NCI-H1694 (cell line): ENCODE measurements at regions not wholly inside any gene's neighbourhood (a gene's known extent, or its start where the extent isn't known, plus 50 kb on each side); places are given as distances from the start of the nearest gene placed in this dataset.
"Not testable (repeated sequence)": the region's sequence is repeated elsewhere in the genome, so short reads cannot be mapped to it uniquely, and the experiment has no call there.

ENCODE experiments used
- DNase-seq: peaks from one replicate; lab custom pipeline; 2025; lab: John Stamatoyannopoulos, UW

DNA sequence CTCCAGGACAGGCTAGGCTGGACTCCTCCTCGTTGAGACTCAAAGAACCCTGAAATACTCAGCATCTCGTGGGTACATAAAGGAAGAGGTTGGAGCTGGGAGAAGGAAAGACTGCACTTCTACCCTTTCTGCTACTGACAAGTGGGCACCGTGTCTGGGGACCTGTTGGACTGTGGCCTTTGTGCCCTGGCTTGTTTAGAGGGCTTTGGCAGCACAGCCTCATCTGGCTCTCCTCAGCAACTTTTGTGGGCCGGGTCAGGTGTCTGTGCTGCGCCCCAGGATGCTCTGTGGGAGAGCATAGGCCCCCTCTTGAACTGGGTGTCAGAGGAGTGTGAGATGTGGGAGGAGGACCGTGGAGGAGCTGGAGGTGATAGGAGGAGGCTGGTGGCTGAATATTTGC is 142.4 kb downstream of the FCRL5 start:
- no peak for DNase-seq

DNA sequence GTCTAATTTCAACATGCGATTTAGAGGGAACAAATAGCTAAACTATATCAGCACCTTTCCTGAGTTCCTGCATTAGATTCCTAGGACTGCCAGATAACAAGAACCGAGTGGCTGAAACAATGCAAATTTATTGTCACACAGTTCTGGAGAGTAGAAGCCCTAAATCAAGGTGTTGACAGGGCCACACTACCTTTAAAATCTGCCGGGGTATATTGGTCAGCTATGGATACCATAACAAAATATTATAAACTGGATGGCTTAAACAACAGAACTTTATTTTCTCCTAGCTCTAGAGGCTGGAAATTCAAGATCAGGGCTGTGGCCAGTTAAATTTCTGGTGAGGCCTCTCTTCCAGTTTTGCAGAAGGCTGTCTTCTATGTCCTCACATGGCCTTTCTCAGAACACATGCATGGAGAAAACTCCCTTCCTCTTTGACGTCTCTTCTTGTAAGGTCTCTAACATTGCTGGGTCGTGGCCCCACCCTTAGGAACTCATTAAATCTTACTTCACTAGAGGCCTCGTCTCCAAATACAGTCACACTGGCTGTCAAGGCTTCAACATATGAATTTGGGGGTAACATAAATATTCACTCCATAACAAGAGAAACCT is 144.3 kb downstream of the FCRL5 start:
- DNase-seq, result no peak

DNA sequence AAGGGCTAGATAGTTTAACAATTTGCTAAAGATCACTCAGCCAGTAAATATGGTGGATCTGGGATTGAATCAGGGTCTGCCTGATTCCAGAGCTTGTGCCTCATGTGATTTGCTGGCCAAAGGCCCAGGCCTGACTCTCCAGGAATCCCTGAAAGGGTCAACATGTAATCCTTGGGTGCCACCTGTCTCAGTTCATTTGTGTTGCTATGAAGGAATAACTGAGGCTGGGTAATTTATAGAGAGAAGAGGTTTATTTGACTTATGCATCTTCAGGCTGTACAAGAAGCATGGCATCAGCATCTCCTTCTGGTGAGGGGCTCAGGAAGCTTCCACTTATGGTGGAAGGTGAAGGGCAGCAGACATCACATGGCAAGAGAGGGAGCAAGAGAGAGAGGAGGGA is 144.9 kb downstream of the FCRL5 start:
- DNase-seq, result no peak

DNA sequence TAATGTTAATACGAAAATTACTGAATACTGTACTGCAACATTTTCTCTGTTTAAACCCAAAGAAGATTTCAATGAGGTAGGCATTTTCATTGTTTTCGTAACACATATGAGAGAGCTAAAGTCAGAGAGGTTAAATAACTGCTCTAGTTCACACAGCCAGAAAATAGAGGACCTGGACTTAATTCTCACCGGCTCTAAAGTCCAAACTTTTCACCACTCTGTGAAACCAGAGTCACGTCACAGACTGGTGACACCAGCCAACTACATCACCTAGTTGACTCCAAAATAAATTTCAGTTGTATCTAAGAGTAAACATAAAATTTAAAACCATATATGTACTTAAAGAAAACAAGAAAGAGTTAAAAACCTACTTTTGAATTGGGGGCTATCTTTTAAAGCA is 146.7 kb downstream of the FCRL5 start:
- no peak for DNase-seq

DNA sequence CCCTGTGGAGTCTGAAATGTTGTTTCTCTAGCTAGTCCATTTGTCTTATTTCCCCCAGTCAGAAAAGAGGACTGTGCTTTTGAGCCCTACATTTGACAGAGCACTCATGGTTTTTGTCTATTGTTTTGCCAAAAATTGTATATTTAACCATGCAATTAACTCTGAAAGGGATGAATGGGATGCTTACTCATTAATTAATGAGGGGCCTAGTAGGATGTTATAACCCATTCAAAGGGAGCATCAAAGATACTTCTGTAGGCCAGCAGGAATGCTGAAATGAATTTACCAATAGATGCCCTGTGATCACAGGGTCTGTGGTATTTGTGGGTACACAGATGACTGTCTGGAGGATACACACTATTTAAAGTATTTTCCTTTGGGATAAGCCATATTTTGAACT is 147.7 kb downstream of the FCRL5 start:
- no peak for DNase-seq

DNA sequence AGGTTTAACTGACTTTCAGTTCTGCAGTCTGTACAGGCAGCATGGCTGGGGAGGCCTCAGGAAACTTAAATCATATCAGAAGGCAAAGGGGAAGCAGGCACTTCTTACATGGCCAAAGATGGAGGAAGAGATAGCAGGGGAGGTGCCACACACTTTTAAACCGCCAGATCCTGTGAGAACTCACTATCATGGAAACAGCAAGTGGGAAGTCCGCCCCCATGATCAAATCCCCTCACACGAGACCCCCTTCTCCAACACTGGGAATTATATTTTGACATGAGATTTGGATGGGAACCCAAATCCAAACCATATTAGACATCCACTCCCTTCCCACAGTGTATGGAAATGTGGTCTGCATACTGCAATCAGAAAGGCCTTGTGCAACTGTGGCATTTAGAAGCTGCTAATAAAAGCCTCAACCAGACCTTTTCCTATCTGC is 148.2 kb downstream of the FCRL5 start:
- DNase-seq, result no peak

DNA sequence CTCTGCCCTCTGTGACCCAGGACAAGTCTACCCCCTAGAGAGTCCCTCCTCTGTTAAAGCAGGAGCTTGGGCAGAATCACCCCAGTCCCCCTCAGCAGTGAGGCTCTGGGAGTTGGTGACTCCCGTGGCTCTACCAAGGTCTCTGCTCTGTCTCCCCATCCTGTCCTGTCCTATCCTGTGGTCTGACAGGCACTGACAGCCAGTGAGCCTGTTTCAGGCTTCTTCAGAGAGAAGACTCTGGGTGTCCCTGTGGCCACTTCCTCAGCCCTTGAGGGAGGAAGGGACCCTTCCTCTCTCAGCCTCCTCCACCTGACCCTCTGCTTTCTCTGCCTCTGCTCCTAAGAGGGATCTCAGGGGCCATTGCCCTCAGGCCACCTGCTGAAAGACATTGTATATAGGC is 148.7 kb downstream of the FCRL5 start:
- no peak for DNase-seq

DNA sequence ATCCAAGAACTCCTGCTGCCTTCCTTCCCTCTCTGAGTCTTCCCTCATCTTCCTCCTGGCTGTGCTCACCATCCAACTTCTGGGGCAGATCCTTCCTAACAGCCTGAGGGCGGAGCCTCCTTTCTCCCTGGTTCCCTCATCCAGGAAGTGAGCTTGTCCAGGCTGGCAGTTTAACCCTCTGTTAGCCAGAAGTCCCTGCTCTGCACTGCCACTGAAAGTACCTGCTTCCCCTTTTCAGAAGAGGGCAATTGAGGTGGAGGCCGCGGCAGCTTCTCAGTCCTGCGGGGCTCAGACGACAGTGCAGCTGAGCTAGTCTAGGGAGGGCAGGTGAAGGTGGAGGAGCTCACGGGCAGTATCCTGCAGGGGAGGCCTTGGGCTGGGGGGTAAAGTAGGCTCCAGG is 149.1 kb downstream of the FCRL5 start:
- DNase-seq, result no peak

DNA sequence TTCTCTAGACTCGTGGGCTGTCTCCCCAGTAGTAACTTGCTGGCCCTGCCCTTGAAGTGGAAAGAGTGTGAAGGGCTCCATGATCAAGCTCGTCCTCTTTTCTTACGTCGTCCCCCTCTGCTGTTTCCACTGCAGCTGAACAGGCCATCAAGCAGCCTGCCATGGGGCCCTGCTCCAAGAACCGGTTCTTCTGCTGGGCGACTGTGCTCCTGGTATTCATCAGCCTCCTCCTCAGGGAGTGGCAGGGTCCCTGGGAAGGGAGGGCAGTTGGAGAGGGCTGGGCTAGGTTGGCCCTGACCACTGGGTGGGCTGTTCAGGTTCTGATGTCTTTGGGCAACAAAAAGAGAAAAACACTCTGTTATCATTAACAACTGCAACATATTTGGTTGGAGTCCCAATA is 151.5 kb downstream of the FCRL5 start:
- DNase-seq, result no peak

DNA sequence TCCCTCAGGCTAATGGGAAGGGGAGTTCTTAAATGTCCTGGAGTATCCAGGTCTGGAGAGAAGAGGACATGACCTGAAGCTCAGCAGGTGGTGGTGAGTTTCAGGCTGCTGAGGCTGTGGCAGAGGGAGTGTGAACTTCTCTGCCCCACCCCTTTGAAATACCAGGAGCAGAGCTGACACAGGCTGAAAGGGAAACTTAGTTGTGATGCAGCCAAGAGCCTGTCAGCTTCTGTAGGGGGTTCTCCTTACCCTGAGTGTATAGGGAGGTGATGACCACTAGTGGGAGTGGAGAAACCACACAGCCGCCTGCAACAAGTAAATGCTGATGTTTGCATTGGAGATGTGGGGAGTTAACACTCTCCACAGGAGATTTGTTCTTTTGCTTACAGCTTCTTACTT is 152.3 kb downstream of the FCRL5 start:
- no peak for DNase-seq

DNA sequence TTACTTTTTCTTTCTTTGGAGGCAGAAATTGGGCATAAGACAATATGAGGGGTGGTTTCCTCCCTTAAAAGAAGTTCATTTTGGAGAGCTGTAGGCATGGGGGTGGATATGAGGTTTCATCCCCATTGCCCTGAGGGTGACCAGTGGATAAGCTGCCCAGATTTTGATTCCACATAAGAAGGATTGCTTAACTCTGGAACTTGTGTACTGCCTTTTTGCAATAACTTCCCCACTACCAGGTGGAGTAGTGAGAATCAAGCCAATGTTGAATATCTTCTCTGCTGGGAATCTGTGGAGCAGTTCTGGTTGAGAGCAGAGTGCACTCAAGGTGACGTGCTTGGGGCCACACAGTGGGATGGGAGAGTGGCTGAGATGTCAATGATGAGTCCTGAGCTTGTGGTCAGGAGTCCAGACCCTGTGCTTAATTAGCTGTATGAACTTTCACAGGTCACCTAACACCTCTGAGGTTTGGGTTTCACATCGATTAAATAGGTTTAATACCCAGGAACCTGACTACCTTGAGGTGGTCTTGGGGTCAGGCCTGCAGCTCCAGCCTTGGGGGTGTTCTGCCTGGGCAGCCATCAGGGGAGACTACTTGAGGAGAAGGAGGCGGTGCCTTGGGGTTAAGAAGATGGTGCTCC is 152.9 kb downstream of the FCRL5 start:
- DNase-seq, result no peak

DNA sequence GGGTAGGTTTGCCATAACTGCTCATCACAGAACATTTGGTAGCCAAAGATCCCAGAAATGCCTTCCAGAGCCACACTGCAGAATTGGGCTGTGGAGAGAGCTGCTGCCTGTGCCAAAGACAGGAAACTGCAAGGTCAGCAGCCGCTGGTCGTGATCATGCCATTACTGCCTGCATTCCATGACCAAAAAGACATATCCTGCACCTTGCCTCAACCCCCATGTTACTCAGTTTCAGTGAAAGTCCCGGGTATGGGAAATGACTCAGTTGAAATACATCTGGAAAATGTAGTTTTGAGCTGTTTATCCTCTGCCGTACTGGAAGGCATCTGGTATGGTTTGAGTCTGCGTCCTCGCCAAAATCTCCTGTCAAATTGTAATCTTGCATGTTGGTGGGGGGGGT is 161.7 kb downstream of the FCRL5 start:
- no peak for DNase-seq

DNA sequence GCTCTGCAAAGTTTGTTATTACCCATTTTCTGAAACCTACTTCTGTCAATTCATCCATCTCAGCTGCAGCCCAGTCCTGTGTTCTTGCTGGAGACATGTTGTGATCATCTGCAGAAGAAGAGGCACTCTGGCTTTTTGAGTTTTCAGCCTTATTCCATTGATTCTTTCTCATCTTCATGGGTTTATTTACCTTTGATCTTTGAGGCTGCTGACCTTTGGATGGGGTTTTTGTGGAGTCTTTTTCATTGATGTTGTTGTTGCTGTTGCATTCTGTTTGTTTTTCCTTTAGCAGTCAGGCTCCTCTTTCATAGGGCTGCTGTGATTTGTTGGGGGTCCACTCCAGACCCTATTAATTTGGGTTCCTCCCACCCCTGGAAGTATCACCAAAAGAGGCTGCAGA is 164.3 kb downstream of the FCRL5 start:
- no peak for DNase-seq

DNA sequence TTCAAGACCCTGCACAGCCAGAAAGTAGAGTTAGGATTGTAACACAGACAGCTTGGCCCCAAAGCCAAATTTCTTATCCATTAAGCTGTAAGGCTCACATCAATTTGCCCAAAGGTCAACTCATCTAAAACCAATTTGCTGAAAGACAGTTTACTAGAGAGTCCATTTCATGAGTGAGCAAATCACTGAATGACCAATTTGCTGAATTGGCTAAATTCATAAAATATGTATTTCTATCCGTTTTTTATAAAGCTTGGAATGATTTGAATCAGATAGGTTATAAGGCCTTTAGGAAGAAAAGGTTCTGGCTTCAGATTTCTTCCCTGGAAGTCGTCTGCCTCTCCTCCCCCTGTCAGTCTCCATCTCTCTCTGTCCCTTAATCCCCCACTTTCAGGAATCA is 168.1 kb downstream of the FCRL5 start:
- DNase-seq, result no peak

DNA sequence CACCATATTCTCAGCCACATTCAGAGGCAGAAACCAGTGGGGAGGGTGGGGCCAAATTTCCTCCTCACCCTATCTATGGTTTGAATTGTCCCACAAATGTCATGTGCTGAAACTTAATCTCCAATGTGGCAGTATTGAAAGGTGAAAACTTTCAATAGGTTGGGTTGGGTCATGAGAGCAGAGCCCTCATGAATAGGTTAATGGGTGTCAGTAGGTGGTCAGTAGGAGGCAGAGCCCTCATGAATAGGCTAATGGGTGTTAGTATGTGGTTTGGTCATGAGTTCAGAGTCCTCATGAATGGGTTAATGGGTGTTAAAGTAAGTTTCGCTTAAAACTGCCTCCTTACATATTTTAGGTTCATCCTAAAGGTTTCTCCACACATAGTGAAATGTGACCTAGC is 170.0 kb downstream of the FCRL5 start:
- DNase-seq, result no peak

DNA sequence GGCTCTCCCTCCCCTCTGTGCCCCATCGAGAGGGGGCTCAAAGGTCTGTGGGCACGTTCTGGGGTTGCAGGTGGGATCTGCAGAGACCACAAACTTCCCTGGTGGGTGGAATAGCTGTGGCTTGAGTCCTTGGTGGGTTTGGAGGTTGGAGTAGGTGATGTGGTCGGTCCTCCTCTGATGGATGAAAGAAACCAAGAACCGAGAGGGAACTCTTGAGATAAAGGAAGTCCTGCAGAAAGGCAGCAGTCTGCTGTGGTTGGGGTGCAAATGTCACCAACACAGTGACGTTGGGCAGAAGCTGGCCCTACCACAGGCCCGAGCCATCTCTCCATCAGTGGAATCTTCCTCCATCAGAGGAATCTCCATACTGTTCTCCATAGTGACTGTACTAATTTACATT is 171.8 kb downstream of the FCRL5 start:
- no peak for DNase-seq

DNA sequence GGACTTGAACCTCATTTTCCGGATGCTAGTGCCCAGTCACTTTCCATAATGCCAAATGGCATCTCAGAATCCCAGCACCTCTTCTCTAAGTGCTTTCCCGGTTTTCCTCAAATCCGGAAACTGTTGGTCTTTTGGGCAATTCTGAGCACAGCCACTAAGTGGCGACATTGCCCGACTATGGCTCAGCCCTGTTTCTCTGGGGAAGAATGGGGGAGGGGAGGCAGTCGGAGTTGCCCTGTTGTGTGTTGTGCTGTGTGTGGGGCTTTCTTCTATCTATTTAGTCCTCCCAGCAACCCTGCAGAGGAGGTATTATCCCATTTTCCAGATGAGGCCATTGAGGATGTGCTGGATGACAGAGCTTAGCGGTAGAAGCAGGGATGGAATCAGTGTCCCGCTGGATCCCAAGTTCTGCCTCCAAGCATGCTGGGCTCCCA is 175.0 kb downstream of the FCRL5 start:
- not testable (repeated sequence) for DNase-seq

DNA sequence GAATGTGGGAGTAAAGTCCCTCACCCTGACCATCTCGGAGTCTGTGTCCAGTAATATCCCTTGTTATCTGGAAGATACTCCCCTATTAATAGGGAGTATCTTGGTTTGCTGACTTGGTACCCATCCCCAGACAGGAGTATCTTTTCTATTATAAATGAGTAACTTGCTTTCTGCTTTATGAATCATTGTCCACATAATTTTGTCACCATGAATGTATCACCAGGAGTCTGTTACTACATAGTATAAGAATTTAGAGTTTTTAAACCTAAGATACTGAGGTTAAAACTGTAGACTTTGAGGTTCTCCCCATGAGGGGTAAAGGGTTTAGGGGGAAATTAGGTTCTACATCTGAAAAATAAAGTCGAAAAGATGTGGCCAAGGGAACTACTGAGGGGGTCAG is 175.6 kb downstream of the FCRL5 start:
- DNase-seq, result no peak

DNA sequence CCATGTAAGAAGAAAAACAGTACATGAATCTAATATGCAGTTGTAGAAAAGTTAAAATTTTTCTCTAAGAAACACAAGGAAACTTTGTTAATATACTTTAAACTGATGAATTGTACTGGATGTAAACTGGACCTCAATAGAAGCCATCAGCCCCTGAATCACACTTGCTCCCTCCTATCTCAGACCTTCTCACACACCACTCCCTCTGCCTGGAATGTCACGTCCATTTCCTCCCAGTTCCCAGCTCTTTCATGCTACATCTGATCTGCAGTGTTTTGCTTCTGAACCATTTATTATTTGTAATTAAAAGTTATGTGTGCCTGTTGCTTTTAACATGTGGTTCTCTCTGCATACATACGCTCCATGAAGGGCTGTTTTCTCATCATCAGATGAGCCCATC is 180.0 kb downstream of the FCRL5 start:
- not testable (repeated sequence) for DNase-seq

DNA sequence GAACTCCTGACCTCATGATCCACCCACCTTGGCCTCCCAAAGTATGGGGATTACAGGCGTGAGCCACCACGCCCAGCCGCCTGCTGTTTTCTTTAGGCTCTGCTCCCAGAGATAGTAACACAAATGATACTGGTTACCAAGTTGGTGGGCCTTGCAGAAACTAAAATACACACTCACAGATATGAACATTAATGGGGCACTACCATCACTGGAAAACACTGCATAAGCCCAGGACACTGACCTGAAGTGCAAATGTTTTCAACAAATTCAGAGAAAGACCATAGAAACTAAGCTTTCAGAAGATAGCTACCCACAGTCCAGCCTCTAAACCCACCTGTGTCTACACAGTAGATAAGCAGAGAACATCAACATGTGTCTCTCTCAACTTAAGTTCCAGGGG is 180.5 kb downstream of the FCRL5 start:
- no peak for DNase-seq

DNA sequence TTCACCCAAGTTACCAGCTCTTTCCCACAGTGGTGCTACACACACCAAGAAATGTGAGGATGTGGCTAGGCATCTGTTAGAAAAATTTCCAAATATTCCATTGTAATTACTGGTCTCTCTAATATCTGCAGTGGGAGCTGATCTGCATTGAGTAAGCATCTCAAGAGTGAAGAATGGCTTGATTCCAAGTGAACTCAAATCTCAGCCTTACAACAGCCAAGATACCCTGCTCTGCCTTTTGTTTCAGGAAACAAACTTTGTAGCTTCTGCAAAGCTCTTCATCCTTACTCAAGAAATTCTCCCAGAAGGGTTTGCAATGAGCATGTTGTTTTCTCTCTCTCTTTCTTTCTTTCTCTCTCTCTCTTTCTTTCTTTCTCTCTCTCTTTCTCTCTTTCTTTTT is 181.1 kb downstream of the FCRL5 start:
- DNase-seq, result no peak

DNA sequence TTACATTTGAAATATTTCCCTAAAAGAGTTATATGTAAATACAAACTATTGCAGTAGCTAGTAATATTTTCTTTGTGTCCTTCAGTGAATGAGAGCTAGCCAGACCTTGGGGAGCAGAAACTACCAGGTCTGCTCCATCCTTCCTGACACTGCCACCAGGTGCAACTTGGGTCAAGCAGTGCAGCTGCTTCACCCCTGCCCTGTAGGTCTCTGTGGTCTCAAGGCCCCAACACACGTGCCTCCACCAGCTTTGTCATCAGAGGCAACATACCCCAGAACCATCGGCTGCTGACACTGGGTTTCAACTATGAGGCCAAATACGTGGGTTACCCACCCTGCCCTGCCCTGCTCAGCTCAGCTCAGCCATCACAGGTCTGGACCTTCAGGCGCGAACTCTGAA is 181.6 kb downstream of the FCRL5 start:
- no peak for DNase-seq

DNA sequence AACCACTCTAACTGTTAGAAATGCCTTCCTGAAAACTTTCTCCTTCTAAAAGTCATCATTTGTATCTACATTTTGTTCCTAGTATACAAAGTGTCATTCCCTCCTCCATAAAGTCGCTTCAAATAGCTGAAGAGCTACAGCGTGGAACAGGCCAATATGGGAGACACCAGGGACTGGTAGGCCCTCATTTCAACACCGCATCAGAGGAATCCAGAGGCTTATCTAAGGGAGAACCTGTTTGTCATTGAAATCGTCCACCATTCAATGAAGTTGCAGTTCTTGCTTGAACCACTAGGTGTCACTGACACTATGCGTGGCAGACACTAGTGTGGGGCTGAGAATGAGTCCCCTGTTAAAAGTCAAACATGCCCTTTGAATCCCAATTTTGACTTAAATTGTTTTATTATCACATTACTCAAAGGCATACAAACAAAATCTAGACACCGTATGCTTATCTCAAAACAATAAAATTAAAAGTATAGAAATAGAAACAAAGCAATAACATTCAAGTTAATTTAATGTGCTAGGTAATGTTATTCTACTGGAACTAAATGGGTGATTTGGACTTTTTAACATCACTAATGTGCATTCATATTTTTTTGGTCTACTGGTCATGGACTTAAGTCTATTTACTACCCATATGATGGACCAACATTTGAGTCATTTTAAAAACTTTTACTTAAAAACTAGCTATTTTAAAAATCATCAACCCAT is 182.3 kb downstream of the FCRL5 start:
- peak; percentile 62 for DNase-seq

DNA sequence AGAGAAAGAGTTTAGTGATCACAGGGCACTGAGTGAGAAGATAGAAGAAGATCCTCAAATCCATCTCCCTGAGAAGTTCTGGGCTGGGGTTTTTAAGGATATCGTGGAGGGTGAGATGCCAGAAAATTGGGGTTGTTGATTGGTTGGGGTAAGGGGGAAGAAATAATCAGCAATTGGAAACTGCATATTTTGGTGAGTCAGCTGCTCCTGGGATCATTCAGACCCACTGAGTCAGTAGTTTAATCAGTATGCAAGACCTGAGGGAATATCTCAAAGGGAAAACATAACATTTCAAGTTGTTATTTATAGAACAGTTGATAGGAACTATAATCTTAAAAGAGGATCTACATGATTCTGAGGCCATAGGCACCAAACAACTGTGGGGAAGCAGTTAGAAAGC is 183.4 kb downstream of the FCRL5 start:
- DNase-seq, result not testable (repeated sequence)
